Vagina (tissue), 2 donors: ENCODE measurements at regions not wholly inside any gene's neighbourhood (a gene's known extent, or its start where the extent isn't known, plus 50 kb on each side); places are given as distances from the start of the nearest gene placed in this dataset.

Experiments
- DNase-seq, 2 donors: peaks; one replicate each; pipeline ENCODE4 v3.0.0-alpha.2; 2017; ENCODE audit errors: extremely low spot score in 2 of 2
- H3K27ac ChIP-seq: fragments of 200-600 bp; sonication (generic); one replicate; pipeline ENCODE4 v1.5.1; 2019
- H3K27me3 ChIP-seq: fragments of 200-600 bp; sonication (generic); one replicate; pipeline ENCODE4 v1.5.1; 2019
- H3K36me3 ChIP-seq, 2 donors: fragments of 200-600 bp; sonication (generic); one replicate each; pipeline ENCODE4 v1.5.1; 2017 to 2019
- H3K4me1 ChIP-seq: fragments of 200-600 bp; sonication (generic); one replicate; pipeline ENCODE4 v1.5.1; 2019
- H3K4me3 ChIP-seq, 2 donors: fragments of 200-600 bp; sonication (generic); 1 replicate in 1 of 2; 2 replicates in 1 of 2; pipeline ENCODE4 v1.5.1; 2016 to 2019
- H3K9me3 ChIP-seq: fragments of 200-600 bp; sonication (generic); one replicate; pipeline ENCODE4 v1.5.1; 2019
- CTCF ChIP-seq, 3 experiments: fragments of 450-650 bp in 2 of 3; fragments of 200-600 bp in 1 of 3; sonication (generic) in 1 of 3; IDR thresholded peaks; one replicate each; pipeline ENCODE4 v1.5.1; 2017 to 2019; ENCODE audit warnings: antibody characterized with exemption in 3 of 3, mild to moderate bottlenecking in 2 of 3, moderate library complexity in 2 of 3
- POLR2A ChIP-seq, 2 donors: fragments of 450-650 bp; IDR thresholded peaks; one replicate each; pipeline ENCODE4 v1.6.1; 2017; ENCODE audit warnings: antibody characterized with exemption in 2 of 2, mild to moderate bottlenecking in 2 of 2, moderate library complexity in 2 of 2
- POLR2AphosphoS5 ChIP-seq, 2 donors: sonication (generic); formaldehyde crosslinking; IDR thresholded peaks; one replicate each; pipeline ENCODE4 v1.9.0; 2017; ENCODE audit warnings: antibody characterized with exemption in 2 of 2, mild to moderate bottlenecking in 2 of 2, low read depth in 1 of 2; ENCODE audit not compliant: insufficient read depth in 1 of 2
- intact Hi-C: fragments of 100-400 bp; cut with DNase I; formaldehyde crosslinking; loops from one replicate; pipeline ENCODE4 v1.15.1; 2023

- no peak for TF ChIP-seq POLR2AphosphoS5 (IDR thresholded peaks at IDR 0.05; ENCODE audit: insufficient read depth in 1 of 2, low read depth in 1 of 2)
- no peak for TF ChIP-seq POLR2A (IDR thresholded peaks at IDR 0.05)
- no peak for TF ChIP-seq CTCF (IDR thresholded peaks at IDR 0.05)
- H3K4me3 ChIP-seq: no peak overlapping the region
- H3K9me3 ChIP-seq: no peaks in the 10 kb centered on the region
- no peaks in the 10 kb centered on the region for H3K36me3 ChIP-seq
- no peaks in the 10 kb centered on the region for H3K4me1 ChIP-seq
- H3K27me3 ChIP-seq: no peaks in the 10 kb centered on the region
- H3K27ac ChIP-seq: no peak overlapping the region
- DNase-seq: no peak
- intact Hi-C loops: no loop called here
Measured at GRCh38 chr14:86794689-86795088, 1198.3 kb downstream of the GALC start.

- Histone ChIP-seq H3K27me3 (no peaks in the 10 kb centered on the region), H3K36me3 (no peaks in the 10 kb centered on the region), H3K27ac (no peak overlapping the region), H3K4me1 (no peaks in the 10 kb centered on the region), H3K4me3 (no peak overlapping the region), H3K9me3 (no peaks in the 10 kb centered on the region)
- TF ChIP-seq CTCF (IDR thresholded peaks at IDR 0.05) (no peak), POLR2AphosphoS5 (IDR thresholded peaks at IDR 0.05; ENCODE audit: insufficient read depth in 1 of 2, low read depth in 1 of 2) (no peak), POLR2A (IDR thresholded peaks at IDR 0.05) (no peak)
- intact Hi-C loops: no loop called here
- no peak for DNase-seq
Measured at GRCh38 chr14:86790408-86791364, 1202.3 kb downstream of the GALC start.

GRCh38 chr14:86788224-86788623 lies 1204.8 kb downstream of the GALC start:
- Histone ChIP-seq H3K27me3 (no peaks in the 10 kb centered on the region), H3K27ac (no peak overlapping the region), H3K9me3 (no peaks in the 10 kb centered on the region), H3K36me3 (no peaks in the 10 kb centered on the region), H3K4me3 (no peak overlapping the region), H3K4me1 (no peaks in the 10 kb centered on the region)
- DNase-seq: no peak
- TF ChIP-seq POLR2A (IDR thresholded peaks at IDR 0.05) (no peak), POLR2AphosphoS5 (IDR thresholded peaks at IDR 0.05; ENCODE audit: insufficient read depth in 1 of 2, low read depth in 1 of 2) (no peak), CTCF (IDR thresholded peaks at IDR 0.05) (no peak)
- intact Hi-C loops: no loop called here

- no peaks in the 10 kb centered on the region for H3K36me3 ChIP-seq
- H3K9me3 ChIP-seq: no peaks in the 10 kb centered on the region
- TF ChIP-seq CTCF (IDR thresholded peaks at IDR 0.05) (no peak), POLR2A (IDR thresholded peaks at IDR 0.05) (no peak), POLR2AphosphoS5 (IDR thresholded peaks at IDR 0.05; ENCODE audit: insufficient read depth in 1 of 2, low read depth in 1 of 2) (no peak)
- intact Hi-C loops: no loop called here
- H3K4me1 ChIP-seq: no peaks in the 10 kb centered on the region
- no peaks in the 10 kb centered on the region for H3K27me3 ChIP-seq
- H3K4me3 ChIP-seq: no peak overlapping the region
- no peak for DNase-seq
- H3K27ac ChIP-seq: no peak overlapping the region
Measured at GRCh38 chr14:86787717-86788116, 1205.3 kb downstream of the GALC start.

GRCh38 chr14:86782092-86782580 lies 1210.8 kb downstream of the GALC start:
- H3K9me3 ChIP-seq: no peaks in the 10 kb centered on the region
- H3K4me3 ChIP-seq: no peak overlapping the region
- no peaks in the 10 kb centered on the region for H3K36me3 ChIP-seq
- no peaks in the 10 kb centered on the region for H3K4me1 ChIP-seq
- no peaks in the 10 kb centered on the region for H3K27me3 ChIP-seq
- intact Hi-C loops: no loop called here
- no peak for DNase-seq
- H3K27ac ChIP-seq: no peak overlapping the region
- TF ChIP-seq CTCF (IDR thresholded peaks at IDR 0.05): no peak
- no peak for TF ChIP-seq POLR2AphosphoS5 (IDR thresholded peaks at IDR 0.05; ENCODE audit: insufficient read depth in 1 of 2, low read depth in 1 of 2)
- no peak for TF ChIP-seq POLR2A (IDR thresholded peaks at IDR 0.05)
